ENCODE measurements at regions not wholly inside any gene's neighbourhood (a gene's known extent, or its start where the extent isn't known, plus 50 kb on each side); places are given as distances from the start of the nearest gene placed in this dataset.

DNA sequence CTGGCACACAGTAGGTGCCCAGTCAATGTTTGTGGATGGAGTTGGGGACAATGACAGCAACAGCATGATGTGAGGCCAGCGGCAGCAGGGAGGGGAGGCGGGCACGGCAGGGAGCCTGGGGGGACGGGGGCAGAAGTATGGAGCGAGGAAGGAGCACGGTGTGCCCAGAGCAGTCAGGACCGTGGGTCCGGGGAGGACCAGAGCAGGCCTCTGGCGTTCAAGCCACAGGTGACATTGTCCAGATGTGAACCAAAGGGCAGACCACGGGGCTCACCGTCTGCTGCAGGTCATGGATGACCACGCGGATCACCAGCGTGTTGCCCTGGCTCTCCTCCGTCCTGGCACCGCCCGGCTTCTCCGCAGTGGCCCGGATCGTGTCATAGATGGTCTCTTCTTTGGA is 105.5 kb downstream of the SHANK2 start:
- H3K27ac ChIP-seq = no peak overlapping the region
- no peak overlapping the region for H3K4me2 ChIP-seq
- DNase-seq (ENCODE audit: low read depth in 1 of 2, low spot score in 1 of 2) (no peak), FAIRE-seq (no peak), ATAC-seq (no peak)
- WGBS (ENCODE audit: missing lambda C conversion rate) = 94% methylated on average over 20 of the region's 20 CpGs
- TF ChIP-seq HEYL (CRISPR knock-in tag; IDR thresholded peaks at IDR 0.05) (no peak), ESRRA (IDR thresholded peaks at IDR 0.05; ENCODE audit: borderline replicate concordance, low read length) (no peak), JUNB (IDR thresholded peaks at IDR 0.05) (no peak), PHF8 (IDR thresholded peaks at IDR 0.05; ENCODE audit: borderline replicate concordance, low read depth) (no peak), HDAC2 (IDR thresholded peaks at IDR 0.05) (no peak), KDM1A (IDR thresholded peaks at IDR 0.05; ENCODE audit: low read depth) (no peak)
- TF ChIP-seq, protein P1, sequence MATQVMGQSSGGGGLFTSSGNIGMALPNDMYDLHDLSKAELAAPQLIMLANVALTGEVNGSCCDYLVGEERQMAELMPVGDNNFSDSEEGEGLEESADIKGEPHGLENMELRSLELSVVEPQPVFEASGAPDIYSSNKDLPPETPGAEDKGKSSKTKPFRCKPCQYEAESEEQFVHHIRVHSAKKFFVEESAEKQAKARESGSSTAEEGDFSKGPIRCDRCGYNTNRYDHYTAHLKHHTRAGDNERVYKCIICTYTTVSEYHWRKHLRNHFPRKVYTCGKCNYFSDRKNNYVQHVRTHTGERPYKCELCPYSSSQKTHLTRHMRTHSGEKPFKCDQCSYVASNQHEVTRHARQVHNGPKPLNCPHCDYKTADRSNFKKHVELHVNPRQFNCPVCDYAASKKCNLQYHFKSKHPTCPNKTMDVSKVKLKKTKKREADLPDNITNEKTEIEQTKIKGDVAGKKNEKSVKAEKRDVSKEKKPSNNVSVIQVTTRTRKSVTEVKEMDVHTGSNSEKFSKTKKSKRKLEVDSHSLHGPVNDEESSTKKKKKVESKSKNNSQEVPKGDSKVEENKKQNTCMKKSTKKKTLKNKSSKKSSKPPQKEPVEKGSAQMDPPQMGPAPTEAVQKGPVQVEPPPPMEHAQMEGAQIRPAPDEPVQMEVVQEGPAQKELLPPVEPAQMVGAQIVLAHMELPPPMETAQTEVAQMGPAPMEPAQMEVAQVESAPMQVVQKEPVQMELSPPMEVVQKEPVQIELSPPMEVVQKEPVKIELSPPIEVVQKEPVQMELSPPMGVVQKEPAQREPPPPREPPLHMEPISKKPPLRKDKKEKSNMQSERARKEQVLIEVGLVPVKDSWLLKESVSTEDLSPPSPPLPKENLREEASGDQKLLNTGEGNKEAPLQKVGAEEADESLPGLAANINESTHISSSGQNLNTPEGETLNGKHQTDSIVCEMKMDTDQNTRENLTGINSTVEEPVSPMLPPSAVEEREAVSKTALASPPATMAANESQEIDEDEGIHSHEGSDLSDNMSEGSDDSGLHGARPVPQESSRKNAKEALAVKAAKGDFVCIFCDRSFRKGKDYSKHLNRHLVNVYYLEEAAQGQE (IDR thresholded peaks at IDR 0.05) = no peak
- TF ChIP-seq, protein P2, sequence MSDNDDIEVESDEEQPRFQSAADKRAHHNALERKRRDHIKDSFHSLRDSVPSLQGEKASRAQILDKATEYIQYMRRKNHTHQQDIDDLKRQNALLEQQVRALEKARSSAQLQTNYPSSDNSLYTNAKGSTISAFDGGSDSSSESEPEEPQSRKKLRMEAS (IDR thresholded peaks at IDR 0.05) = no peak
- TF ChIP-seq, protein P3, sequence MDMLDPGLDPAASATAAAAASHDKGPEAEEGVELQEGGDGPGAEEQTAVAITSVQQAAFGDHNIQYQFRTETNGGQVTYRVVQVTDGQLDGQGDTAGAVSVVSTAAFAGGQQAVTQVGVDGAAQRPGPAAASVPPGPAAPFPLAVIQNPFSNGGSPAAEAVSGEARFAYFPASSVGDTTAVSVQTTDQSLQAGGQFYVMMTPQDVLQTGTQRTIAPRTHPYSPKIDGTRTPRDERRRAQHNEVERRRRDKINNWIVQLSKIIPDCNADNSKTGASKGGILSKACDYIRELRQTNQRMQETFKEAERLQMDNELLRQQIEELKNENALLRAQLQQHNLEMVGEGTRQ (IDR thresholded peaks at IDR 0.05) = no peak
- TF ChIP-seq, protein P4, sequence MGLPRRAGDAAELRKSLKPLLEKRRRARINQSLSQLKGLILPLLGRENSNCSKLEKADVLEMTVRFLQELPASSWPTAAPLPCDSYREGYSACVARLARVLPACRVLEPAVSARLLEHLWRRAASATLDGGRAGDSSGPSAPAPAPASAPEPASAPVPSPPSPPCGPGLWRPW (IDR thresholded peaks at IDR 0.05) = no peak
- ChIA-PET POLR2A (no interaction called here), CTCF (no interaction called here)
- no peak overlapping the region for H3K4me3 ChIP-seq
- no peaks in the 10 kb centered on the region for H3K4me1 ChIP-seq
- no peaks in the 10 kb centered on the region for H3K9me3 ChIP-seq

DNA sequence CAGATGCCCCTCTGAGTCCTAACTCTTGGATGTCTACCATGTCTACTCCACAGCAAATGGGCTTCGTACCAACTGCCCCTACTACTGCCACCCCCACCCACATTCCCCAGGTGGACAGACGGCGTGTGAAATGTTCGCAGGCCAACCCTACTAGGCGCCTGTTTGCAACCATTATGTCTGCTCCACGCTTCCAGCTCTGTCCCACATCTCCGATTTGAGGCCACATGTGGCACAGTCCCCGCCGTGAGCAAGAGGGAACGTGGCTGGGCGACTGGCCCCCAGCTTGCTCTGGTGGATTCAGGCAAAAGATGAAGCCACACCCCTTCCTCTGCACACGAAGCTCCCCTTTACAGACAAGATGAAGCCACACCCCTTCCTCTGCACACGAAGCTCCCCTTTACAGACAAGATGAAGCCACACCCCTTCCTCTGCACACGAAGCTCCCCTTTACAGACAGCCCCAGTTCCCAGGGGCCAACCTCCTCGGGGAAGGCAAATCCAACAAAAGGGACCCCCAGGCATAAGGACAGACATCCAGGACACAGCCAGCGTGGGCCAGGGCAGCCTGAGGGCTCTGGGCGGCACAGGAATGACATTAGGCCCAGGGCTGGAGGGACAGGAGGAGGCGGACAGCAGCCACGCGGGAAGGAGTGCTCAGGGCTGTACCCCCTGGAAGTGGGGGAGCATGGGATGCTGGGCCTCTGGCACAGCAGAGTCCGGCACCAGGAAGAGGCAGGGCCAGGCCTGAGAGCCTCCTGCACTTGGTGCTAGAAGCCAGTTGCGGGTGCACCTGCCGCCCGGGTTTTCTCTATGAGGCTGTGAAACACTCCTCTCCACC is 106.2 kb downstream of the SHANK2 start:
- H3K9me3 ChIP-seq = no peaks in the 10 kb centered on the region
- FAIRE-seq (no peak), DNase-seq (ENCODE audit: low read depth in 1 of 2, low spot score in 1 of 2) (no peak), ATAC-seq (peak in 1 of 2 experiments; percentile 70; a peak in 3 of 6 replicates)
- no peak overlapping the region for H3K27ac ChIP-seq
- H3K4me1 ChIP-seq = no peaks in the 10 kb centered on the region
- no peak overlapping the region for H3K4me2 ChIP-seq
- WGBS (ENCODE audit: missing lambda C conversion rate) = 87% methylated on average over 22 of the region's 24 CpGs
- POLR2A ChIA-PET = no interaction called here
- H3K4me3 ChIP-seq = no peak overlapping the region
- CTCF ChIA-PET = no interaction called here
- TF ChIP-seq, protein P5, sequence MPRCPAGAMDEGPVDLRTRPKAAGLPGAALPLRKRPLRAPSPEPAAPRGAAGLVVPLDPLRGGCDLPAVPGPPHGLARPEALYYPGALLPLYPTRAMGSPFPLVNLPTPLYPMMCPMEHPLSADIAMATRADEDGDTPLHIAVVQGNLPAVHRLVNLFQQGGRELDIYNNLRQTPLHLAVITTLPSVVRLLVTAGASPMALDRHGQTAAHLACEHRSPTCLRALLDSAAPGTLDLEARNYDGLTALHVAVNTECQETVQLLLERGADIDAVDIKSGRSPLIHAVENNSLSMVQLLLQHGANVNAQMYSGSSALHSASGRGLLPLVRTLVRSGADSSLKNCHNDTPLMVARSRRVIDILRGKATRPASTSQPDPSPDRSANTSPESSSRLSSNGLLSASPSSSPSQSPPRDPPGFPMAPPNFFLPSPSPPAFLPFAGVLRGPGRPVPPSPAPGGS (IDR thresholded peaks at IDR 0.05) = no peak
- TF ChIP-seq, protein P1 (IDR thresholded peaks at IDR 0.05) = no peak
- TF ChIP-seq GATA3 (IDR thresholded peaks at IDR 0.05; ENCODE audit: borderline replicate concordance) = no peak
- TF ChIP-seq CHD2 (IDR thresholded peaks at IDR 0.05; ENCODE audit: low read length, partially characterized antibody) = no peak
- TF ChIP-seq, protein P6, sequence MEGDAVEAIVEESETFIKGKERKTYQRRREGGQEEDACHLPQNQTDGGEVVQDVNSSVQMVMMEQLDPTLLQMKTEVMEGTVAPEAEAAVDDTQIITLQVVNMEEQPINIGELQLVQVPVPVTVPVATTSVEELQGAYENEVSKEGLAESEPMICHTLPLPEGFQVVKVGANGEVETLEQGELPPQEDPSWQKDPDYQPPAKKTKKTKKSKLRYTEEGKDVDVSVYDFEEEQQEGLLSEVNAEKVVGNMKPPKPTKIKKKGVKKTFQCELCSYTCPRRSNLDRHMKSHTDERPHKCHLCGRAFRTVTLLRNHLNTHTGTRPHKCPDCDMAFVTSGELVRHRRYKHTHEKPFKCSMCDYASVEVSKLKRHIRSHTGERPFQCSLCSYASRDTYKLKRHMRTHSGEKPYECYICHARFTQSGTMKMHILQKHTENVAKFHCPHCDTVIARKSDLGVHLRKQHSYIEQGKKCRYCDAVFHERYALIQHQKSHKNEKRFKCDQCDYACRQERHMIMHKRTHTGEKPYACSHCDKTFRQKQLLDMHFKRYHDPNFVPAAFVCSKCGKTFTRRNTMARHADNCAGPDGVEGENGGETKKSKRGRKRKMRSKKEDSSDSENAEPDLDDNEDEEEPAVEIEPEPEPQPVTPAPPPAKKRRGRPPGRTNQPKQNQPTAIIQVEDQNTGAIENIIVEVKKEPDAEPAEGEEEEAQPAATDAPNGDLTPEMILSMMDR (IDR thresholded peaks at IDR 0.05) = no peak
- no peak for TF ChIP-seq MAFK (IDR thresholded peaks at IDR 0.05; ENCODE audit: partially characterized antibody)
- TF ChIP-seq HOXB13 (CRISPR knock-in tag; IDR thresholded peaks at IDR 0.05; ENCODE audit: low read depth) = no peak
- TF ChIP-seq, protein P7, sequence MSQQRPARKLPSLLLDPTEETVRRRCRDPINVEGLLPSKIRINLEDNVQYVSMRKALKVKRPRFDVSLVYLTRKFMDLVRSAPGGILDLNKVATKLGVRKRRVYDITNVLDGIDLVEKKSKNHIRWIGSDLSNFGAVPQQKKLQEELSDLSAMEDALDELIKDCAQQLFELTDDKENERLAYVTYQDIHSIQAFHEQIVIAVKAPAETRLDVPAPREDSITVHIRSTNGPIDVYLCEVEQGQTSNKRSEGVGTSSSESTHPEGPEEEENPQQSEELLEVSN (IDR thresholded peaks at IDR 0.05; ENCODE audit: borderline replicate concordance, low read depth) = no peak
- TF ChIP-seq ESRRA (IDR thresholded peaks at IDR 0.05; ENCODE audit: borderline replicate concordance, low read length) = no peak
- no peak for TF ChIP-seq RNF2 (IDR thresholded peaks at IDR 0.05; ENCODE audit: borderline replicate concordance, low read depth)
- TF ChIP-seq HEYL (CRISPR knock-in tag; IDR thresholded peaks at IDR 0.05) = no peak
- no peak for TF ChIP-seq ZSCAN20 (CRISPR knock-in tag; IDR thresholded peaks at IDR 0.05)
- no peak for TF ChIP-seq CBX8 (IDR thresholded peaks at IDR 0.05)
- no peak for TF ChIP-seq NR3C1 (IDR thresholded peaks at IDR 0.05)
- no peak for TF ChIP-seq MAZ (IDR thresholded peaks at IDR 0.05; ENCODE audit: borderline replicate concordance, low read depth, low read length)
- no peak for TF ChIP-seq HOXB5 (CRISPR knock-in tag; IDR thresholded peaks at IDR 0.05)
- no peak for TF ChIP-seq SREBF2 (IDR thresholded peaks at IDR 0.05)

Data from A549 (cell line).